PC-3 (cell line): ENCODE measurements at regions not wholly inside any gene's neighbourhood (a gene's known extent, or its start where the extent isn't known, plus 50 kb on each side); places are given as distances from the start of the nearest gene placed in this dataset.

Source experiments
- CTCF ChIP-seq: fragments of 300-600 bp; sonication (generic); conservative IDR thresholded peaks from 2 replicates; pipeline ENCODE4 v1.5.1; 2017; ENCODE audit warnings: antibody characterized with exemption, low read depth, mild to moderate bottlenecking, low read length
- EZH2 ChIP-seq: fragments of 300-600 bp; sonication (generic); IDR thresholded peaks from one replicate; pipeline ENCODE4 v1.6.1; 2017; ENCODE audit warnings: antibody characterized with exemption, mild to moderate bottlenecking, low read length; ENCODE audit not compliant: unreplicated experiment
- EZH2phosphoT487 ChIP-seq: fragments of 300-600 bp; sonication (generic); IDR thresholded peaks from 2 replicates; pipeline ENCODE4 v1.6.1; 2018; ENCODE audit warnings: mild to moderate bottlenecking, antibody characterized with exemption, low read length, borderline replicate concordance

GRCh38 chr6:110558575-110558974 lies 82.2 kb upstream of the SLC22A16 start:
- TF ChIP-seq EZH2phosphoT487 (no peak), CTCF (no peak), EZH2 (no peak)
